ENCODE measurements at regions not wholly inside any gene's neighbourhood (a gene's known extent, or its start where the extent isn't known, plus 50 kb on each side); places are given as distances from the start of the nearest gene placed in this dataset.

GRCh38 chr14:82657186-82657675 is 1123.6 kb upstream of the SEL1L start:
- Histone ChIP-seq H3K4me1 (no peaks in the 10 kb centered on the region), H3K4me3 (no peak overlapping the region), H3K27ac (no peak overlapping the region), H3K27me3 (peaks cover 0 to 4% (median 0%) of the 10 kb centered on the region in 4 donors), H3K9me3 (no peaks in the 10 kb centered on the region), H3K36me3 (no peaks in the 10 kb centered on the region)
- WGBS, 2 donors: 89 to 97% methylated on average over 4 of the region's 4 CpGs
- intact Hi-C loops (cut with DNase I): no loop called here
- FAIRE-seq: no peak
- TF ChIP-seq CTCF (IDR thresholded peaks at IDR 0.05): no peak
- no peak for ATAC-seq
- DNase-seq: no peak

GRCh38 chr14:82661258-82661657 is 1127.6 kb upstream of the SEL1L start:
- no peaks in the 10 kb centered on the region for H3K27me3 ChIP-seq
- intact Hi-C loops (cut with DNase I): no loop called here
- FAIRE-seq (no peak), ATAC-seq (no peak), DNase-seq (no peak)
- no peak for TF ChIP-seq CTCF (IDR thresholded peaks at IDR 0.05)
- H3K4me3 ChIP-seq: no peak overlapping the region
- 62 to 67% methylated on average over 2 of the region's 2 CpGs for WGBS, 2 donors
- no peaks in the 10 kb centered on the region for H3K36me3 ChIP-seq
- no peak overlapping the region for H3K27ac ChIP-seq
- H3K4me1 ChIP-seq: no peaks in the 10 kb centered on the region
- no peaks in the 10 kb centered on the region for H3K9me3 ChIP-seq

GRCh38 chr14:82667006-82667405 is 1133.4 kb upstream of the SEL1L start:
- no peak for TF ChIP-seq CTCF (IDR thresholded peaks at IDR 0.05)
- H3K27me3 ChIP-seq: no peaks in the 10 kb centered on the region
- no peak for FAIRE-seq
- H3K36me3 ChIP-seq: no peaks in the 10 kb centered on the region
- H3K9me3 ChIP-seq: no peaks in the 10 kb centered on the region
- no peaks in the 10 kb centered on the region for H3K4me1 ChIP-seq
- H3K27ac ChIP-seq: no peak overlapping the region
- ATAC-seq: peak in 1 of 4 donors; percentile 44
- intact Hi-C loops (cut with DNase I): no loop called here
- H3K4me3 ChIP-seq: no peak overlapping the region
- 69 to 85% methylated on average over 4 of the region's 4 CpGs for WGBS, 2 donors
- DNase-seq: no peak

- Histone ChIP-seq H3K27me3 (no peaks in the 10 kb centered on the region), H3K4me1 (no peaks in the 10 kb centered on the region), H3K9me3 (no peaks in the 10 kb centered on the region), H3K4me3 (no peak overlapping the region), H3K36me3 (no peaks in the 10 kb centered on the region), H3K27ac (no peak overlapping the region)
- DNase-seq (no peak), FAIRE-seq (no peak), ATAC-seq (no peak)
- 24 to 45% methylated on average over 4 of the region's 4 CpGs for WGBS, 2 donors
- TF ChIP-seq CTCF (IDR thresholded peaks at IDR 0.05): no peak
- intact Hi-C loops (cut with DNase I): no loop called here
Observed at GRCh38 chr14:82667501-82667900, 1133.8 kb upstream of the SEL1L start.

GRCh38 chr14:82676403-82676802 is 1142.8 kb upstream of the SEL1L start:
- intact Hi-C loops (cut with DNase I): no loop called here
- no peak for TF ChIP-seq CTCF (IDR thresholded peaks at IDR 0.05)
- Histone ChIP-seq H3K9me3 (no peaks in the 10 kb centered on the region), H3K4me1 (no peaks in the 10 kb centered on the region), H3K36me3 (no peaks in the 10 kb centered on the region), H3K4me3 (no peak overlapping the region), H3K27me3 (no peaks in the 10 kb centered on the region), H3K27ac (no peak overlapping the region)
- ATAC-seq (no peak), FAIRE-seq (no peak), DNase-seq (peak in 1 of 6 donors; percentile 9)
- WGBS, 2 donors: 79 to 84% methylated on average over 2 of the region's 2 CpGs
